ENCODE measurements at regions not wholly inside any gene's neighbourhood (a gene's known extent, or its start where the extent isn't known, plus 50 kb on each side); places are given as distances from the start of the nearest gene placed in this dataset.

GRCh38 chr6:134378426-134378825 lies 60.5 kb upstream of the SGK1 start:
- TF ChIP-seq CTCF (IDR thresholded peaks at IDR 0.05) (no peak), POLR2A (IDR thresholded peaks at IDR 0.05) (no peak)
